Gastrocnemius medialis (tissue), 4 donors: ENCODE measurements at regions not wholly inside any gene's neighbourhood (a gene's known extent, or its start where the extent isn't known, plus 50 kb on each side); places are given as distances from the start of the nearest gene placed in this dataset.

Experiments
- CTCF ChIP-seq, 5 experiments: fragments of 450-650 bp in 3 of 5; fragments of 200-600 bp in 2 of 5; sonication (generic) in 2 of 5; IDR thresholded peaks in 4 of 5; conservative IDR thresholded peaks in 1 of 5; 1 replicate in 4 of 5; 2 replicates in 1 of 5; pipeline ENCODE4 v1.5.1; 2016 to 2019; ENCODE audit warnings: antibody characterized with exemption in 5 of 5, mild to moderate bottlenecking in 3 of 5, moderate library complexity in 3 of 5
- POLR2A ChIP-seq, 2 donors: fragments of 450-650 bp; IDR thresholded peaks; one replicate each; pipeline ENCODE4 v1.6.1; 2017; ENCODE audit warnings: antibody characterized with exemption in 2 of 2, mild to moderate bottlenecking in 2 of 2, moderate library complexity in 2 of 2

- TF ChIP-seq POLR2A (IDR thresholded peaks at IDR 0.05) (no peak), CTCF (IDR thresholded peaks at IDR 0.05 in 4 of 5, conservative IDR thresholded peaks at IDR 0.05 in 1 of 5) (no peak)
These were observed 263.3 kb downstream of the TFCP2L1 start for GRCh38 chr2:121021685-121022084.
